ENCODE measurements at regions not wholly inside any gene's neighbourhood (a gene's known extent, or its start where the extent isn't known, plus 50 kb on each side); places are given as distances from the start of the nearest gene placed in this dataset.

DNA sequence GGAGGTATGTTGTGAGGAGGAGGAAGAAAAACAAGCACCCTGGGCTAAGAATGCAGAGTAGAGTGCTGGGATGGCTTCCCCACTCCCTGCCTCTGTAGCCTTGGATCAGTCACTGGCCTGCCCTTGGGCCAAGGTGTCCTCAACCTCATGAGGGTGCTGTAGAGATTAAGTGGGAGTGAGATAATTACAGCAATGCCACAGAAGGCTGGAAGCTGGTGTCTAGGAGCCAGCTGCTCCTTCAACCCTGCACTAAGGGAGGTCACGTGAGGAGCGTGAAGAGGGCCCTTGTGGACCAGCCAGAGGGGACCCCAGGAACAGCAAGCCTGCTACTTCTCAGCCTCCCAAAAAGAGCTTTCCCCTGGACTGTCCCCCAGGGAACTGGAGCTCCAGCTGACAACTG is 95.2 kb downstream of the TTC32 start:
- no peak overlapping the region for H3K27ac ChIP-seq (ENCODE audit: low read depth, low read length, poor library complexity, severe bottlenecking)
- no peaks in the 10 kb centered on the region for H4K20me1 ChIP-seq (ENCODE audit: insufficient read depth, low read length)
- no peaks in the 10 kb centered on the region for H3K9me2 ChIP-seq (ENCODE audit: low read depth, low read length)
- no peaks in the 10 kb centered on the region for H3K9me3 ChIP-seq (ENCODE audit: low read length)
- H2AFZ ChIP-seq (ENCODE audit: low read length): no peak overlapping the region
- H3K79me2 ChIP-seq (ENCODE audit: insufficient read depth, low read length): no peaks in the 10 kb centered on the region
- H3K4me3 ChIP-seq (ENCODE audit: low read depth, low read length, poor library complexity, severe bottlenecking): no peak overlapping the region
- TF ChIP-seq, protein P1, sequence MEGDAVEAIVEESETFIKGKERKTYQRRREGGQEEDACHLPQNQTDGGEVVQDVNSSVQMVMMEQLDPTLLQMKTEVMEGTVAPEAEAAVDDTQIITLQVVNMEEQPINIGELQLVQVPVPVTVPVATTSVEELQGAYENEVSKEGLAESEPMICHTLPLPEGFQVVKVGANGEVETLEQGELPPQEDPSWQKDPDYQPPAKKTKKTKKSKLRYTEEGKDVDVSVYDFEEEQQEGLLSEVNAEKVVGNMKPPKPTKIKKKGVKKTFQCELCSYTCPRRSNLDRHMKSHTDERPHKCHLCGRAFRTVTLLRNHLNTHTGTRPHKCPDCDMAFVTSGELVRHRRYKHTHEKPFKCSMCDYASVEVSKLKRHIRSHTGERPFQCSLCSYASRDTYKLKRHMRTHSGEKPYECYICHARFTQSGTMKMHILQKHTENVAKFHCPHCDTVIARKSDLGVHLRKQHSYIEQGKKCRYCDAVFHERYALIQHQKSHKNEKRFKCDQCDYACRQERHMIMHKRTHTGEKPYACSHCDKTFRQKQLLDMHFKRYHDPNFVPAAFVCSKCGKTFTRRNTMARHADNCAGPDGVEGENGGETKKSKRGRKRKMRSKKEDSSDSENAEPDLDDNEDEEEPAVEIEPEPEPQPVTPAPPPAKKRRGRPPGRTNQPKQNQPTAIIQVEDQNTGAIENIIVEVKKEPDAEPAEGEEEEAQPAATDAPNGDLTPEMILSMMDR (IDR thresholded peaks at IDR 0.05; ENCODE audit: low read length): no peak
- no peak for TF ChIP-seq EZH2 (IDR thresholded peaks at IDR 0.05; ENCODE audit: borderline replicate concordance, low read length)
- no peaks in the 10 kb centered on the region for H3K4me1 ChIP-seq (ENCODE audit: insufficient read depth, low read length, severe bottlenecking)
- no peak overlapping the region for H3K4me2 ChIP-seq (ENCODE audit: low read length)
- H3F3A ChIP-seq (ENCODE audit: insufficient read depth, low read length): no peaks in the 10 kb centered on the region
- H3K27me3 ChIP-seq (ENCODE audit: insufficient read depth, low read length): no peaks in the 10 kb centered on the region
- no peaks in the 10 kb centered on the region for H3K36me3 ChIP-seq (ENCODE audit: insufficient read depth, low read length)
- no peak overlapping the region for H3K9ac ChIP-seq (ENCODE audit: low read length)

DNA sequence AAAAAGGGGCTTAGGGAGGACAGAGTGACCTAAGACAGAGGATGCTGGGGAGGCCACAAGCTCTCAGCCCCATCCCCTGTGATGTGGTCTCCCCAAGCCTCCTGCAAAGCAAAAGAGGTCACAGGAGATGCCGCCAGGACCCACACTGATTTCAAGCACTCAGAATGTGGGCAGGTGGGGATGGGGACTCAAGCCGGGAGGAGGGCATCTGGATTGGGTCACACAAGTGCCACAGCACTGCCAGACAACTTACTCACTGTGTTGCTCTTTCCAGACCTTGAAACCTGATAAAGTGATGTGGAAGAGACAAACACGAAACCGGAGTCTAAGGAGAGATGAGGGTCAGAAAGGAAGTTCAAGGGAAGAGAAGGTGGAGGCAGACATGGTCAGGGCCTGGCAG is 95.7 kb downstream of the TTC32 start:
- Histone ChIP-seq H3K27me3 (ENCODE audit: insufficient read depth, low read length) (no peaks in the 10 kb centered on the region), H3F3A (ENCODE audit: insufficient read depth, low read length) (no peaks in the 10 kb centered on the region), H3K4me3 (ENCODE audit: low read depth, low read length, poor library complexity, severe bottlenecking) (no peak overlapping the region), H3K9me3 (ENCODE audit: low read length) (no peaks in the 10 kb centered on the region), H3K36me3 (ENCODE audit: insufficient read depth, low read length) (no peaks in the 10 kb centered on the region), H3K4me2 (ENCODE audit: low read length) (no peak overlapping the region), H2AFZ (ENCODE audit: low read length) (no peak overlapping the region), H3K27ac (ENCODE audit: low read depth, low read length, poor library complexity, severe bottlenecking) (no peak overlapping the region), H4K20me1 (ENCODE audit: insufficient read depth, low read length) (no peaks in the 10 kb centered on the region), H3K9ac (ENCODE audit: low read length) (no peak overlapping the region), H3K79me2 (ENCODE audit: insufficient read depth, low read length) (no peaks in the 10 kb centered on the region), H3K9me2 (ENCODE audit: low read depth, low read length) (no peaks in the 10 kb centered on the region), H3K4me1 (ENCODE audit: insufficient read depth, low read length, severe bottlenecking) (no peaks in the 10 kb centered on the region)
- TF ChIP-seq EZH2 (IDR thresholded peaks at IDR 0.05; ENCODE audit: borderline replicate concordance, low read length): no peak
- TF ChIP-seq, protein P1 (IDR thresholded peaks at IDR 0.05; ENCODE audit: low read length): no peak

DNA sequence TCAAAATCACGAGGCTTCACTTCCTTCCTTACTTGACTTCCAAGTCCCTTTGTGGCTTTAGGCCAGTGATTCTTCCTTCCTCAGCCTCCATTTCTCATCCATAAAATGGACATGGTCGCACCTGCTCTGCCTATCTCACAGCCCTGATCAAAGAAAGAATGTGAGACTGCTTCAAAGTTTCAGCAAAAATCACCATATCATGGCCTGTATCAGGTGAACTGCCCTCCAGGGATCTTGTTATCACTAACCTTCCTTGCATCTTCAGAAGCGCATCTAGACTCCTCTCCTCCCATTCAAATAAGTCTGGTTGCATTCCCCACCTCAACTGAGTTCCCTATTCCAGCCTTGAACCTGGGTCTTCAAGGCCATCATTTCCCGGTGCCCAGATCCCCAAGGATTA is 96.5 kb downstream of the TTC32 start:
- H3K79me2 ChIP-seq (ENCODE audit: insufficient read depth, low read length): no peaks in the 10 kb centered on the region
- no peaks in the 10 kb centered on the region for H3F3A ChIP-seq (ENCODE audit: insufficient read depth, low read length)
- no peak overlapping the region for H3K9ac ChIP-seq (ENCODE audit: low read length)
- no peaks in the 10 kb centered on the region for H3K36me3 ChIP-seq (ENCODE audit: insufficient read depth, low read length)
- no peak overlapping the region for H3K27ac ChIP-seq (ENCODE audit: low read depth, low read length, poor library complexity, severe bottlenecking)
- no peak overlapping the region for H2AFZ ChIP-seq (ENCODE audit: low read length)
- H3K4me3 ChIP-seq (ENCODE audit: low read depth, low read length, poor library complexity, severe bottlenecking): no peak overlapping the region
- H3K9me3 ChIP-seq (ENCODE audit: low read length): no peaks in the 10 kb centered on the region
- no peaks in the 10 kb centered on the region for H4K20me1 ChIP-seq (ENCODE audit: insufficient read depth, low read length)
- H3K4me1 ChIP-seq (ENCODE audit: insufficient read depth, low read length, severe bottlenecking): no peaks in the 10 kb centered on the region
- H3K27me3 ChIP-seq (ENCODE audit: insufficient read depth, low read length): no peaks in the 10 kb centered on the region
- no peak overlapping the region for H3K4me2 ChIP-seq (ENCODE audit: low read length)
- no peaks in the 10 kb centered on the region for H3K9me2 ChIP-seq (ENCODE audit: low read depth, low read length)
- TF ChIP-seq, protein P1 (IDR thresholded peaks at IDR 0.05; ENCODE audit: low read length): no peak
- TF ChIP-seq EZH2 (IDR thresholded peaks at IDR 0.05; ENCODE audit: borderline replicate concordance, low read length): no peak

All from OCI-LY1 (cell line).